ENCODE measurements at regions not wholly inside any gene's neighbourhood (a gene's known extent, or its start where the extent isn't known, plus 50 kb on each side); places are given as distances from the start of the nearest gene placed in this dataset.
"Not testable (repeated sequence)": the region's sequence is repeated elsewhere in the genome, so short reads cannot be mapped to it uniquely, and the experiment has no call there.

DNA sequence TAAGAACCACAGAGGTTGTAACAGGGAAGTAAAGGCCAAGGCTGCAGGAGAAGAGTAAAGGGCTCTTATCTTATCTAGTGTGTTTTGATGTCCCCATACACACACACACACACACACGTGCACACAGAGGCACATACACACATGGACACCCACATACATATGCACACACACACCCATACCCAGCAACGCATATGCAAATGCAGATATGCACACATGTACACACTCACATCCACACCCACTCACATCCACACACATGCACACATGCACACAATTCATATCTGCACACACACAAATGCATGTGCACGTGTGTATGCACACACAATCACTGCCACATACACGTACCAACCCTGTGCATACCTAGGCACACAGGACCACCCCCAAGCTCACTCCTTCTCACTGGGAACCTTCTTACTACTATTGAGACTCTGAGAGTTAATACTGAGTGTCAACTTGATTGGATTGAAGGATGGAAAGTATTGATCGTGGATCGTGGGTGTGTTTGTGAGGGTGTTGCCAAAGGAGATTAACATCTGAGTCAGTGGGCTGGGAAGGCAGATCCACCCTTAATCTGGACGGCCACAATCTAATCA is 99.0 kb upstream of the AKAP13 start:
- no peak for DNase-seq (ENCODE audit: extremely low spot score, unreplicated experiment)
- Mint-ChIP-seq H3K4me1 (ENCODE audit: unreplicated experiment) (peaks cover 2% of the 10 kb centered on the region), H3K27ac (ENCODE audit: unreplicated experiment) (no peak overlapping the region), H3K9me3 (ENCODE audit: unreplicated experiment) (no peaks in the 10 kb centered on the region), H3K27me3 (ENCODE audit: unreplicated experiment) (peaks cover 10% of the 10 kb centered on the region), H3K4me3 (ENCODE audit: unreplicated experiment) (no peak overlapping the region), H3K36me3 (ENCODE audit: unreplicated experiment) (no peaks in the 10 kb centered on the region)
- TF ChIP-seq, protein P1, sequence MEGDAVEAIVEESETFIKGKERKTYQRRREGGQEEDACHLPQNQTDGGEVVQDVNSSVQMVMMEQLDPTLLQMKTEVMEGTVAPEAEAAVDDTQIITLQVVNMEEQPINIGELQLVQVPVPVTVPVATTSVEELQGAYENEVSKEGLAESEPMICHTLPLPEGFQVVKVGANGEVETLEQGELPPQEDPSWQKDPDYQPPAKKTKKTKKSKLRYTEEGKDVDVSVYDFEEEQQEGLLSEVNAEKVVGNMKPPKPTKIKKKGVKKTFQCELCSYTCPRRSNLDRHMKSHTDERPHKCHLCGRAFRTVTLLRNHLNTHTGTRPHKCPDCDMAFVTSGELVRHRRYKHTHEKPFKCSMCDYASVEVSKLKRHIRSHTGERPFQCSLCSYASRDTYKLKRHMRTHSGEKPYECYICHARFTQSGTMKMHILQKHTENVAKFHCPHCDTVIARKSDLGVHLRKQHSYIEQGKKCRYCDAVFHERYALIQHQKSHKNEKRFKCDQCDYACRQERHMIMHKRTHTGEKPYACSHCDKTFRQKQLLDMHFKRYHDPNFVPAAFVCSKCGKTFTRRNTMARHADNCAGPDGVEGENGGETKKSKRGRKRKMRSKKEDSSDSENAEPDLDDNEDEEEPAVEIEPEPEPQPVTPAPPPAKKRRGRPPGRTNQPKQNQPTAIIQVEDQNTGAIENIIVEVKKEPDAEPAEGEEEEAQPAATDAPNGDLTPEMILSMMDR (IDR thresholded peaks at IDR 0.05): no peak

DNA sequence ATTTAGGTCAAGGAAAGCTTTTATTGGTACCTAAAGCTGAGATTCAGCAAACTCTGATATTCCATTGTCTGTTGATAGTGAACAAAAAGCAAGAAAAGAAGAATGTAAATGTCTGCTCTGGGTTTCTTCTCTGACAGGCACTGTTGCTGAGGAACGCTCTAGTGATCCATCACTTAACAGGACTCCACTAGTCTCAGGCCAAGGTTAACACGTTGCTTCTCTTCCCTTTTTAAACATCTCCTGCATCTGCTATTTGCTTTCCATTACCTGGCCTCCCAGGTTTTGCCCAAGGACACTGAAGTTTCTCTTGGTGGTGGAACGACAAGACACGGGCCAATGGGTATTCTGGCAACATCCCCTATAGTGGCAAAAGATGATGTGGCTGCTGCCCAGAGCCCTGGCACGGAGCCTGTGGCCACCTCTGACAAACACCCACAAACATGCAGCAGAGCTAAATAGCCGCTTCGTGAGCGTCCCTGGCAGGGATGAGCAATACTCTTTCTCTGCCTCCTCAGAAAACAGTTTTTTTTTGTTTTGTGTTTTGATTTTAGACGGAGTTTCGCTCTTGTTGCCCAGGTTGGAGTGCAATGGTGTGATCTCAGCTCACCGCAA is 97.8 kb upstream of the AKAP13 start:
- Mint-ChIP-seq H3K27ac (ENCODE audit: unreplicated experiment) (no peak overlapping the region), H3K4me1 (ENCODE audit: unreplicated experiment) (peaks cover 2% of the 10 kb centered on the region), H3K4me3 (ENCODE audit: unreplicated experiment) (no peak overlapping the region), H3K9me3 (ENCODE audit: unreplicated experiment) (no peaks in the 10 kb centered on the region), H3K36me3 (ENCODE audit: unreplicated experiment) (no peaks in the 10 kb centered on the region), H3K27me3 (ENCODE audit: unreplicated experiment) (peaks cover 16% of the 10 kb centered on the region)
- no peak for DNase-seq (ENCODE audit: extremely low spot score, unreplicated experiment)
- TF ChIP-seq, protein P1 (IDR thresholded peaks at IDR 0.05): no peak

DNA sequence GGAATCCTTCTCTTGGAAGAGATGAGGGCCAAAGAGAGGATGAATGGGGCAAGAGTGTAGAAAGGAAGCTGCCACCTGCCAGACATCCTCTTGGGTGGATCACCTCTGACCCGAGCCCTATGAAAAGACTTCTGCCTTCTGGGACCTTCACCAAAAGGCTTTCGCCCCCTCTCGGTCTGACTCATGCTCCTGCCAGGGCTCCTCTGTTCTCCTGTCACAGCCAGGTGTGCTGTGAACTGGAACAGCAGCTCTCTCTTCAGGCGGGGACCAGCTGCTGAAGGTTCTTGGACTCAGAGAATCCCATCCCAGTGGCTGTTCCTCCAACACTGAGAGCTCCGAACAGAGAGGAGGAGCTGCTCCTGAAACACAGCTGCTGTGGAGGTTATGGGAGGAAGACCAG is 96.6 kb upstream of the AKAP13 start:
- H3K36me3 Mint-ChIP-seq (ENCODE audit: unreplicated experiment); DNase-seq (ENCODE audit: extremely low spot score, unreplicated experiment); H3K4me1 Mint-ChIP-seq (ENCODE audit: unreplicated experiment); H3K9me3 Mint-ChIP-seq (ENCODE audit: unreplicated experiment); H3K27ac Mint-ChIP-seq (ENCODE audit: unreplicated experiment); H3K4me3 Mint-ChIP-seq (ENCODE audit: unreplicated experiment): not testable (repeated sequence)
- peaks cover 21% of the 10 kb centered on the region for H3K27me3 Mint-ChIP-seq (ENCODE audit: unreplicated experiment)

DNA sequence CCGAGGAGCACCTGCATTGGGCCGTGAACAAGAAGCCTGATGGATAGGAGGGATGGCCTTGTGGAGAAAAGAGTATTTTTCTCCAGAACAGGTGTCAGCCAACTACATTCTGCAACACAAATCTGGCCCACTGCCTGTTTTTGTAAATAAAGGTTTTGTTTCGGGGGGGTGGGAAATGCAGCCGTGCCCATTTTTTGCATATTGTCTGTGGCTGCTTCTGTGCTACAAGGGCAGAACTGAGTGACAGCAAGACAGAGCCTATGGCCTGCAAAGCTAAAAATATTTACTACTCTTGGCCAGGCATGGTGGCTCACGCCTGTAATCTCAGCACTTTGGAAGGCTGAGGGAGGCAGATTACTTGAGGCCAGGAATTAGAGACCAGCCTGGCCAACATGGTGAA is 95.9 kb upstream of the AKAP13 start:
- Mint-ChIP-seq H3K4me3 (ENCODE audit: unreplicated experiment) (no peak overlapping the region), H3K27me3 (ENCODE audit: unreplicated experiment) (peaks cover 26% of the 10 kb centered on the region), H3K4me1 (ENCODE audit: unreplicated experiment) (peaks cover 2% of the 10 kb centered on the region), H3K9me3 (ENCODE audit: unreplicated experiment) (no peaks in the 10 kb centered on the region), H3K36me3 (ENCODE audit: unreplicated experiment) (no peaks in the 10 kb centered on the region), H3K27ac (ENCODE audit: unreplicated experiment) (no peak overlapping the region)
- TF ChIP-seq, protein P1 (IDR thresholded peaks at IDR 0.05): no peak
- DNase-seq (ENCODE audit: extremely low spot score, unreplicated experiment): no peak

DNA sequence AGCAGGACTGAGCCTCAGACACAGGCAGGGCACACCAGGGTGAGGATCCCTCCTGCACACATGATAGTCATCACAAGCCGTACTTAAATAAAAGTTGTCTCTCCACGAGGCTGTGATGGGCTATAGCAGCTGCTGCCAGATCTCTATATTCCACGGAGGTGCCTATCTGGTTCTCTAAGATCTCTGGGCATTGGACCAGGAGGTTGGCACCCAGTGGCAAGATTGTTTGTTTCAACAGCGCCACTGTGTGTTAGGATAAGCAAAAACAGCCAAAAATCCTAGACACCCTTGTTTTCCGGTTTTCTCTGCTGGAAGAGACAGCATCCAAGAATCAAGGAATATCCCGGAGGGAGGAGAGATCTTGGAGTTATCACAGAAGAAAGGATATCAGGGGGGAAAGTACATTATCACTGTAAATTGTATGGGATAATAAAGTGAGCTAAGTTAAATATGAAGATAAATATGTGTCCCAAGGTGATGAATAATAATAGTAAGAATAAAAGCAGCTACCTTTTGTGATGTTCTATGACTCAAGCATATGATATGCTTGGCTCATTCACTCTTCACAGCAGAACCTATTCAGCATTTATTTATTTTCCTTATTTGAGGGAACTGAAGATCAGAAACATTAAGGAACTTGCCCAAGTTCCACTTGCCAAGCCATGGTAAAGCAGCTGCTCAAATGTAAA is 90.6 kb upstream of the AKAP13 start:
- TF ChIP-seq, protein P1 (IDR thresholded peaks at IDR 0.05): peak; percentile 68
- Mint-ChIP-seq H3K4me3 (ENCODE audit: unreplicated experiment) (no peak overlapping the region), H3K4me1 (ENCODE audit: unreplicated experiment) (no peaks in the 10 kb centered on the region), H3K27me3 (ENCODE audit: unreplicated experiment) (peaks cover 39% of the 10 kb centered on the region), H3K36me3 (ENCODE audit: unreplicated experiment) (no peaks in the 10 kb centered on the region), H3K9me3 (ENCODE audit: unreplicated experiment) (no peaks in the 10 kb centered on the region), H3K27ac (ENCODE audit: unreplicated experiment) (no peak overlapping the region)
- DNase-seq (ENCODE audit: extremely low spot score, unreplicated experiment): no peak

DNA sequence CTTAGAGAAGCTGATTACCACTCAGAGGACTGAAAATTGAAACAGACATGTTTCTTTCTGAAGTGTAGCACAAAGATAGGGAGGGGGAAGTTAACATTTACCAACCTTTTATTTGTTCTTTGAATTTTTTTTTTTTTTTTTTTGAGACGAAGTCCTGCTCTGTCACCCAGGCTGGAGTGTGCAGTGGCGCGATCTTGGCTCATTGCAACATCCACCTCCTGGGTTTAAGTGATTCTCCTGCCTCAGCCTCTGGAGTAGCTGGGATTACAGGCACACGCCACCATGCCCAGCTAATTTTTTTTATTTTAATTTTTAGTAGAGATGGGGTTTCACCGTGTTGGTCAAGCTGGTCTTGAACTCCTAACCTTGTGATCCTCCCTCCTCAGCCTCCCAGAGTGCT is 87.8 kb upstream of the AKAP13 start:
- H3K36me3 Mint-ChIP-seq (ENCODE audit: unreplicated experiment); H3K4me3 Mint-ChIP-seq (ENCODE audit: unreplicated experiment); DNase-seq (ENCODE audit: extremely low spot score, unreplicated experiment); H3K9me3 Mint-ChIP-seq (ENCODE audit: unreplicated experiment); H3K27ac Mint-ChIP-seq (ENCODE audit: unreplicated experiment): not testable (repeated sequence)
- peaks cover 13% of the 10 kb centered on the region for H3K4me1 Mint-ChIP-seq (ENCODE audit: unreplicated experiment)
- peaks cover 26% of the 10 kb centered on the region for H3K27me3 Mint-ChIP-seq (ENCODE audit: unreplicated experiment)

Measured in osteocyte (in vitro differentiated cells).